Sciatic nerve (tissue), 2 donors: ENCODE measurements at regions not wholly inside any gene's neighbourhood (a gene's known extent, or its start where the extent isn't known, plus 50 kb on each side); places are given as distances from the start of the nearest gene placed in this dataset.

Experiments
- ATAC-seq: fragments of 200-7000 bp; cut with Tn5 transposase; one replicate; pipeline ENCODE4 v1.9.1; 2020; ENCODE audit warnings: mild to moderate bottlenecking, moderate library complexity
- DNase-seq: peaks from one replicate; pipeline ENCODE4 v3.0.0-alpha.2; 2020; ENCODE audit warnings: low spot score
- intact Hi-C: fragments of 100-400 bp; cut with DNase I; formaldehyde crosslinking; loops from one replicate; pipeline ENCODE4 v1.14.2; 2022
- donor health status: DM: no; HTN: no; CAD: no.
- donor health status: DM: no; HTN: no; CAD: no.

- DNase-seq (no peak), ATAC-seq (no peak)
- intact Hi-C loops = no loop called here
Measured at GRCh38 chr18:72470391-72470790, 73.8 kb downstream of the CBLN2 start.

GRCh38 chr18:72468021-72468710 lies 76.0 kb downstream of the CBLN2 start:
- ATAC-seq (no peak), DNase-seq (no peak)
- intact Hi-C loops = no loop called here

- intact Hi-C loops = no loop called here
- ATAC-seq (no peak), DNase-seq (no peak)
Measured at GRCh38 chr18:72460210-72460680, 83.9 kb downstream of the CBLN2 start.

- intact Hi-C loops = no loop called here
- DNase-seq (no peak), ATAC-seq (no peak)
Measured at GRCh38 chr18:72458271-72458670, 85.9 kb downstream of the CBLN2 start.

- intact Hi-C loops = no loop called here
- DNase-seq (no peak), ATAC-seq (no peak)
Measured at GRCh38 chr18:72456802-72457201, 87.3 kb downstream of the CBLN2 start.

- DNase-seq (no peak), ATAC-seq (no peak)
- intact Hi-C loops = no loop called here
Measured at GRCh38 chr18:72452328-72452727, 91.8 kb downstream of the CBLN2 start.

- ATAC-seq (no peak), DNase-seq (no peak)
- intact Hi-C loops = no loop called here
Measured at GRCh38 chr18:72444798-72445155, 99.4 kb downstream of the CBLN2 start.

GRCh38 chr18:72444111-72444797 lies 99.9 kb downstream of the CBLN2 start:
- ATAC-seq = no peak
- intact Hi-C loops = no loop called here
- no peak for DNase-seq

GRCh38 chr18:72436401-72436800 lies 107.7 kb downstream of the CBLN2 start:
- DNase-seq = no peak
- intact Hi-C loops = no loop called here
- no peak for ATAC-seq

- intact Hi-C loops = no loop called here
- DNase-seq (no peak), ATAC-seq (no peak)
Measured at GRCh38 chr18:72433756-72434155, 110.4 kb downstream of the CBLN2 start.

- intact Hi-C loops = no loop called here
- ATAC-seq = no peak
- DNase-seq = no peak
Measured at GRCh38 chr18:72427721-72428120, 116.4 kb downstream of the CBLN2 start.

GRCh38 chr18:72419914-72420313 lies 124.2 kb downstream of the CBLN2 start:
- no peak for ATAC-seq
- intact Hi-C loops = no loop called here
- no peak for DNase-seq

- ATAC-seq (no peak), DNase-seq (no peak)
- intact Hi-C loops = no loop called here
Measured at GRCh38 chr18:72412927-72413326, 131.2 kb downstream of the CBLN2 start.

- intact Hi-C loops = no loop called here
- DNase-seq = no peak
- ATAC-seq = no peak
Measured at GRCh38 chr18:72411261-72411660, 132.9 kb downstream of the CBLN2 start.

GRCh38 chr18:72410399-72410798 lies 133.7 kb downstream of the CBLN2 start:
- no peak for DNase-seq
- intact Hi-C loops = no loop called here
- ATAC-seq = no peak

GRCh38 chr18:72409903-72410302 lies 134.2 kb downstream of the CBLN2 start:
- ATAC-seq = no peak
- intact Hi-C loops = no loop called here
- DNase-seq = no peak

- ATAC-seq = no peak
- intact Hi-C loops = no loop called here
- no peak for DNase-seq
Measured at GRCh38 chr18:72407048-72407447, 137.1 kb downstream of the CBLN2 start.

- intact Hi-C loops = no loop called here
- ATAC-seq = no peak
Measured at GRCh38 chr18:72391951-72392350, 152.2 kb downstream of the CBLN2 start.

GRCh38 chr18:72391427-72391826 lies 152.7 kb downstream of the CBLN2 start:
- intact Hi-C loops = no loop called here
- DNase-seq (no peak), ATAC-seq (no peak)

More at GRCh38 chr18:72391951-72392350, 152.2 kb downstream of the CBLN2 start:
- DNase-seq = no peak

- DNase-seq (no peak), ATAC-seq (no peak)
- intact Hi-C loops = no loop called here
Measured at GRCh38 chr18:72378016-72378415, 166.1 kb downstream of the CBLN2 start.

GRCh38 chr18:72376256-72376655 lies 167.9 kb downstream of the CBLN2 start:
- DNase-seq = no peak
- intact Hi-C loops = no loop called here
- ATAC-seq = no peak
